BE2C (cell line): ENCODE measurements at regions not wholly inside any gene's neighbourhood (a gene's known extent, or its start where the extent isn't known, plus 50 kb on each side); places are given as distances from the start of the nearest gene placed in this dataset.

Experiments
- DNase-seq: peaks from one replicate; pipeline ENCODE4 v3.0.0-alpha.2; 2020
- H3K27me3 ChIP-seq: fragments of 250-450 bp; sonication (Bioruptor Pico); 2 replicates; pipeline ENCODE4 v1.5.1; 2020; ENCODE audit warnings: mild to moderate bottlenecking
- H3K36me3 ChIP-seq: fragments of 250-450 bp; sonication (Bioruptor Pico); 2 replicates; pipeline ENCODE4 v1.5.1; 2020; ENCODE audit warnings: mild to moderate bottlenecking
- H3K4me1 ChIP-seq: fragments of 250-450 bp; sonication (Bioruptor Pico); 2 replicates; pipeline ENCODE4 v1.5.1; 2020
- H3K4me3 ChIP-seq: 2 replicates; pipeline ENCODE4 v1.5.1; 2011; ENCODE audit warnings: low read depth, low read length
- H3K9me3 ChIP-seq: fragments of 250-450 bp; sonication (Bioruptor Pico); 2 replicates; pipeline ENCODE4 v1.5.1; 2020
- CTCF ChIP-seq: IDR thresholded peaks from 2 replicates; pipeline ENCODE4 v1.5.1; 2012; ENCODE audit warnings: mild to moderate bottlenecking, low read depth, low read length

GRCh38 chr15:46408312-46408711 lies 773.5 kb downstream of the SQOR start:
- no peaks in the 10 kb centered on the region for H3K9me3 ChIP-seq
- TF ChIP-seq CTCF = no peak
- DNase-seq = no peak
- H3K36me3 ChIP-seq = no peaks in the 10 kb centered on the region
- no peaks in the 10 kb centered on the region for H3K27me3 ChIP-seq
- no peak overlapping the region for H3K4me3 ChIP-seq
- no peaks in the 10 kb centered on the region for H3K4me1 ChIP-seq

GRCh38 chr15:46409841-46410301 lies 775.0 kb downstream of the SQOR start:
- H3K9me3 ChIP-seq = no peaks in the 10 kb centered on the region
- DNase-seq = no peak

GRCh38 chr15:46410705-46411104 lies 775.9 kb downstream of the SQOR start:
- no peak for TF ChIP-seq CTCF
- H3K4me3 ChIP-seq = no peak overlapping the region
- H3K9me3 ChIP-seq = no peaks in the 10 kb centered on the region
- DNase-seq = no peak
- no peaks in the 10 kb centered on the region for H3K4me1 ChIP-seq
- no peaks in the 10 kb centered on the region for H3K36me3 ChIP-seq
- no peaks in the 10 kb centered on the region for H3K27me3 ChIP-seq

More at GRCh38 chr15:46409841-46410301, 775.0 kb downstream of the SQOR start:
- no peaks in the 10 kb centered on the region for H3K27me3 ChIP-seq
- H3K36me3 ChIP-seq = no peaks in the 10 kb centered on the region
- H3K4me3 ChIP-seq = no peak overlapping the region
- H3K4me1 ChIP-seq = no peaks in the 10 kb centered on the region
- TF ChIP-seq CTCF = no peak

GRCh38 chr15:46411900-46412299 lies 777.1 kb downstream of the SQOR start:
- no peak for DNase-seq
- Histone ChIP-seq H3K9me3 (no peaks in the 10 kb centered on the region), H3K27me3 (no peaks in the 10 kb centered on the region), H3K4me1 (no peaks in the 10 kb centered on the region), H3K36me3 (no peaks in the 10 kb centered on the region), H3K4me3 (no peak overlapping the region)
- TF ChIP-seq CTCF = no peak

- DNase-seq = no peak
- H3K9me3 ChIP-seq = no peaks in the 10 kb centered on the region
- H3K4me1 ChIP-seq = no peaks in the 10 kb centered on the region
- no peak for TF ChIP-seq CTCF
- H3K4me3 ChIP-seq = no peak overlapping the region
- no peaks in the 10 kb centered on the region for H3K27me3 ChIP-seq
- no peaks in the 10 kb centered on the region for H3K36me3 ChIP-seq
Measured at GRCh38 chr15:46413799-46414198, 779.0 kb downstream of the SQOR start.

- no peak for TF ChIP-seq CTCF
- H3K9me3 ChIP-seq = no peaks in the 10 kb centered on the region
- no peaks in the 10 kb centered on the region for H3K27me3 ChIP-seq
- H3K4me1 ChIP-seq = no peaks in the 10 kb centered on the region
- H3K4me3 ChIP-seq = no peak overlapping the region
- H3K36me3 ChIP-seq = no peaks in the 10 kb centered on the region
- no peak for DNase-seq
Measured at GRCh38 chr15:46416544-46416943, 781.7 kb downstream of the SQOR start.
